ENCODE measurements at regions not wholly inside any gene's neighbourhood (a gene's known extent, or its start where the extent isn't known, plus 50 kb on each side); places are given as distances from the start of the nearest gene placed in this dataset.

DNA sequence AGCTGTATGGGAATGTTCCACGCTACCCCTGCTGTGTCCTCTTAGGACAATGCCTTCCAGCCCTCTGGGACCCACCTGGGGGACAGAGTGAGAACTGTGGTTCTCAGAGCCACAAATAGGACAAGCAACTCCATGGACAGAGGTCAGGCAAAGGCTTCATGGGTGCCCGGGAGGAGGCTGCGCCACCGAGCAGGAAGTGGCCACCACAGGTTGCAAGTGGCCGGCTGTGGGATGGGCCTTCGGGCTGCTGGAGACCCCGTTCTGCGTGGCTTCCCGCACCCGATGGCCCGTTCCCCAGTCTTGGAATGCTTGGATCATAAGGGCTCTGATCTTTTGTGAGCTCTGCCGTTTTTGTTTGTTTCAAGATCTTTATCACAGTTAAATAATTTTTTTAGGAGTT is 118.8 kb downstream of the BOD1 start:
- H2AFZ ChIP-seq (ENCODE audit: low read length) = no peak overlapping the region
- H2BK15ac ChIP-seq (ENCODE audit: low read length) = peak overlapping the region; percentile 60
- H3K14ac ChIP-seq (ENCODE audit: low read length) = no peak overlapping the region
- H3K79me1 ChIP-seq (ENCODE audit: low read depth, low read length) = no peaks in the 10 kb centered on the region
- H3K23ac ChIP-seq (ENCODE audit: low read depth, low read length, poor library complexity) = no peak overlapping the region
- no peak overlapping the region for H4K8ac ChIP-seq (ENCODE audit: low read depth, low read length)
- H3K4me3 ChIP-seq (ENCODE audit: low read length in 2 of 2) = no peak overlapping the region
- no peak overlapping the region for H2BK5ac ChIP-seq (ENCODE audit: low read length)
- peaks cover 0 to 13% of the 10 kb centered on the region in 2 donors for H3K4me1 ChIP-seq (ENCODE audit: control insufficient read depth in 2 of 2, insufficient read depth in 1 of 2, low read depth in 1 of 2, low read length in 2 of 2)
- H3K18ac ChIP-seq (ENCODE audit: low read length) = peak overlapping the region; percentile 75
- peaks cover 0 to 16% (median 0%) of the 10 kb centered on the region in 3 experiments for H3K27me3 ChIP-seq (ENCODE audit: control insufficient read depth in 3 of 3, insufficient read depth in 3 of 3, low read depth in 1 of 3, low read length in 3 of 3)
- no CpG with 5 or more reads among the region's 12 CpGs for WGBS, 2 donors (ENCODE audit: extremely low coverage in 2 of 2, insufficient read length in 2 of 2, insufficient replicate concordance in 1 of 2)
- H2BK12ac ChIP-seq (ENCODE audit: low read length) = peak overlapping the region; percentile 18
- H2AK5ac ChIP-seq (ENCODE audit: low read depth, low read length) = no peak overlapping the region
- DNase-seq (ENCODE audit: low spot score) = no peak
- no peak overlapping the region for H2BK120ac ChIP-seq (ENCODE audit: low read depth, low read length)
- H3K4ac ChIP-seq (ENCODE audit: low read length) = no peak overlapping the region
- H4K91ac ChIP-seq (ENCODE audit: low read depth, low read length, poor library complexity) = peak overlapping the region; percentile 18
- no peak overlapping the region for H3K27ac ChIP-seq (replicated peaks; ENCODE audit: low read length)
- H3K9me3 ChIP-seq (replicated peaks in 1 of 2; ENCODE audit: control insufficient read depth in 2 of 2, insufficient read depth in 1 of 2, low read depth in 1 of 2, low read length in 2 of 2) = no peaks in the 10 kb centered on the region
- H3K36me3 ChIP-seq (replicated peaks in 1 of 2; ENCODE audit: control insufficient read depth in 2 of 2, insufficient read depth in 2 of 2, low read length in 2 of 2) = no peaks in the 10 kb centered on the region
- no peak overlapping the region for H3K9ac ChIP-seq (ENCODE audit: low read depth, low read length, poor library complexity)
- H3K4me2 ChIP-seq (ENCODE audit: insufficient read depth, low read length, poor library complexity, severe bottlenecking) = no peak overlapping the region

DNA sequence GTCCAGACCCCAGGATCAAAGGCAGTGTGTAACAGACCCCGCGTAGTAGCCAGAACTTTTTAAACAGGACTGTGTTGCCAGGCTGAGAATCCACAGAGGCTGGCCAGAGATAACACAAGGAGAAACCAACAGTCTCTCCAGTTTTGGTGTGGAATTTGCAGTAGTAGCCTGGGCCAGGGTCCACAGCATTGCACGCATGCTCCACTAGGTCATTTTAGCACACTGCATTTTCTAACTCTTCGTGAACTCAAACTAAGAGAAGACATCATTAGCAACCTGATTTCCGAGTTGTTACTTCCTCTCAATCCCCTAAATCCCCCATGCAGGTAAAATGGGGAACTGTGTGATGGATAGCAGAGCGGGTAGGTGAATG is 119.6 kb downstream of the BOD1 start:
- peaks cover 0 to 16% (median 0%) of the 10 kb centered on the region in 3 experiments for H3K27me3 ChIP-seq (ENCODE audit: control insufficient read depth in 3 of 3, insufficient read depth in 3 of 3, low read depth in 1 of 3, low read length in 3 of 3)
- H3K23ac ChIP-seq (ENCODE audit: low read depth, low read length, poor library complexity) = no peak overlapping the region
- H2BK5ac ChIP-seq (ENCODE audit: low read length) = no peak overlapping the region
- H2AK5ac ChIP-seq (ENCODE audit: low read depth, low read length) = no peak overlapping the region
- no peak overlapping the region for H3K18ac ChIP-seq (ENCODE audit: low read length)
- H4K91ac ChIP-seq (ENCODE audit: low read depth, low read length, poor library complexity) = no peak overlapping the region
- H2BK12ac ChIP-seq (ENCODE audit: low read length) = no peak overlapping the region
- no peak overlapping the region for H3K14ac ChIP-seq (ENCODE audit: low read length)
- no peak overlapping the region for H3K27ac ChIP-seq (replicated peaks; ENCODE audit: low read length)
- no peak overlapping the region for H3K4me2 ChIP-seq (ENCODE audit: insufficient read depth, low read length, poor library complexity, severe bottlenecking)
- H3K36me3 ChIP-seq (replicated peaks in 1 of 2; ENCODE audit: control insufficient read depth in 2 of 2, insufficient read depth in 2 of 2, low read length in 2 of 2) = no peaks in the 10 kb centered on the region
- H2AFZ ChIP-seq (ENCODE audit: low read length) = no peak overlapping the region
- H2BK120ac ChIP-seq (ENCODE audit: low read depth, low read length) = no peak overlapping the region
- H3K79me1 ChIP-seq (ENCODE audit: low read depth, low read length) = no peaks in the 10 kb centered on the region
- no peaks in the 10 kb centered on the region for H3K9me3 ChIP-seq (replicated peaks in 1 of 2; ENCODE audit: control insufficient read depth in 2 of 2, insufficient read depth in 1 of 2, low read depth in 1 of 2, low read length in 2 of 2)
- no peak overlapping the region for H3K9ac ChIP-seq (ENCODE audit: low read depth, low read length, poor library complexity)
- no peak overlapping the region for H3K4ac ChIP-seq (ENCODE audit: low read length)
- H3K4me1 ChIP-seq (ENCODE audit: control insufficient read depth in 2 of 2, insufficient read depth in 1 of 2, low read depth in 1 of 2, low read length in 2 of 2) = peaks cover 0 to 13% of the 10 kb centered on the region in 2 donors
- no peak overlapping the region for H2BK15ac ChIP-seq (ENCODE audit: low read length)
- no peak overlapping the region for H4K8ac ChIP-seq (ENCODE audit: low read depth, low read length)
- H3K4me3 ChIP-seq (ENCODE audit: low read length in 2 of 2) = no peak overlapping the region
- no peak for DNase-seq (ENCODE audit: low spot score)
- no CpG with 5 or more reads among the region's 6 CpGs for WGBS, 2 donors (ENCODE audit: extremely low coverage in 2 of 2, insufficient read length in 2 of 2, insufficient replicate concordance in 1 of 2)

DNA sequence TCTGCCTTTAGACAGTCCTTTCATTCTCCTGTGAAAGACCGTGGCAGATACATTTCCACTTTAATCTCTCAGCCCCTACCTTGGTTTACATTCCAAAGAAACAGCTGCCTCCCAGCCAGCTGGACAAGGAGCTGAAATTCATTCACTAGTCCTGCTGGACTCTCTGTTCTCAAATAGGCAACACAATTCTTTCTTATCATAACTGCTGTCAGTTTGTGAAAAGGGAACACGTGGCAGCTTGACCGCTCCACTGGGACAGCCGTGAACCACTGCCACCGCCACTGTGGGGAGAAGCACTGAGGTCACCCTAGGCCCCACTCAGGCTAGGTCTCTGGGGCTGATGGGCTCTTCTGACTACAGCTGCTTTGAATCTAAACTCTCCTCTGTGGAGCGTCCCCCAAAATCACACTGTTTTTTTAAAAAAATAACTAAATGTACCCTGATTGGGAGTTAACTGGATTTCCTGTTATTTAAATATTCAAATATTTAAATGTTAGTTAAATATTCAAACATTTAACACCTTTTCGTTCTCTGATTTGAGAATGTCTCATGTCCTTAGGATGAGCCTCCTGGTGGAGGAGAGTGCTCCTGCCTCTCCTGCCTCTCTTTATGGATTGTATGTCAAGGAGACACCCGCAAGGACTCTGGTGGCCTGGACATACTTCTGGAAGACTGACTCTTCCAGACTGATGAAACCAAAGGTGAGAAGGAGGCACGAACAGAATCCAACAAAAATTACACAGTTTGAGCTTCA is 120.1 kb downstream of the BOD1 start:
- no peak overlapping the region for H2BK12ac ChIP-seq (ENCODE audit: low read length)
- no peaks in the 10 kb centered on the region for H3K36me3 ChIP-seq (replicated peaks in 1 of 2; ENCODE audit: control insufficient read depth in 2 of 2, insufficient read depth in 2 of 2, low read length in 2 of 2)
- no peak overlapping the region for H3K4me3 ChIP-seq (ENCODE audit: low read length in 2 of 2)
- no peak overlapping the region for H2BK15ac ChIP-seq (ENCODE audit: low read length)
- H3K27me3 ChIP-seq (ENCODE audit: control insufficient read depth in 3 of 3, insufficient read depth in 3 of 3, low read depth in 1 of 3, low read length in 3 of 3) = peaks cover 0 to 13% (median 0%) of the 10 kb centered on the region in 3 experiments
- DNase-seq (ENCODE audit: low spot score) = no peak
- no peak overlapping the region for H2AFZ ChIP-seq (ENCODE audit: low read length)
- H3K4me2 ChIP-seq (ENCODE audit: insufficient read depth, low read length, poor library complexity, severe bottlenecking) = no peak overlapping the region
- no peak overlapping the region for H2BK5ac ChIP-seq (ENCODE audit: low read length)
- H3K4me1 ChIP-seq (ENCODE audit: control insufficient read depth in 2 of 2, insufficient read depth in 1 of 2, low read depth in 1 of 2, low read length in 2 of 2) = peaks cover 0 to 13% of the 10 kb centered on the region in 2 donors
- no CpG with 5 or more reads among the region's 9 CpGs for WGBS, 2 donors (ENCODE audit: extremely low coverage in 2 of 2, insufficient read length in 2 of 2, insufficient replicate concordance in 1 of 2)
- no peak overlapping the region for H3K4ac ChIP-seq (ENCODE audit: low read length)
- no peak overlapping the region for H3K27ac ChIP-seq (replicated peaks; ENCODE audit: low read length)
- H4K91ac ChIP-seq (ENCODE audit: low read depth, low read length, poor library complexity) = no peak overlapping the region
- no peak overlapping the region for H3K23ac ChIP-seq (ENCODE audit: low read depth, low read length, poor library complexity)
- H4K8ac ChIP-seq (ENCODE audit: low read depth, low read length) = no peak overlapping the region
- no peak overlapping the region for H3K18ac ChIP-seq (ENCODE audit: low read length)
- H2AK5ac ChIP-seq (ENCODE audit: low read depth, low read length) = no peak overlapping the region
- no peaks in the 10 kb centered on the region for H3K9me3 ChIP-seq (replicated peaks in 1 of 2; ENCODE audit: control insufficient read depth in 2 of 2, insufficient read depth in 1 of 2, low read depth in 1 of 2, low read length in 2 of 2)
- no peak overlapping the region for H3K9ac ChIP-seq (ENCODE audit: low read depth, low read length, poor library complexity)
- no peak overlapping the region for H2BK120ac ChIP-seq (ENCODE audit: low read depth, low read length)
- no peaks in the 10 kb centered on the region for H3K79me1 ChIP-seq (ENCODE audit: low read depth, low read length)
- no peak overlapping the region for H3K14ac ChIP-seq (ENCODE audit: low read length)

DNA sequence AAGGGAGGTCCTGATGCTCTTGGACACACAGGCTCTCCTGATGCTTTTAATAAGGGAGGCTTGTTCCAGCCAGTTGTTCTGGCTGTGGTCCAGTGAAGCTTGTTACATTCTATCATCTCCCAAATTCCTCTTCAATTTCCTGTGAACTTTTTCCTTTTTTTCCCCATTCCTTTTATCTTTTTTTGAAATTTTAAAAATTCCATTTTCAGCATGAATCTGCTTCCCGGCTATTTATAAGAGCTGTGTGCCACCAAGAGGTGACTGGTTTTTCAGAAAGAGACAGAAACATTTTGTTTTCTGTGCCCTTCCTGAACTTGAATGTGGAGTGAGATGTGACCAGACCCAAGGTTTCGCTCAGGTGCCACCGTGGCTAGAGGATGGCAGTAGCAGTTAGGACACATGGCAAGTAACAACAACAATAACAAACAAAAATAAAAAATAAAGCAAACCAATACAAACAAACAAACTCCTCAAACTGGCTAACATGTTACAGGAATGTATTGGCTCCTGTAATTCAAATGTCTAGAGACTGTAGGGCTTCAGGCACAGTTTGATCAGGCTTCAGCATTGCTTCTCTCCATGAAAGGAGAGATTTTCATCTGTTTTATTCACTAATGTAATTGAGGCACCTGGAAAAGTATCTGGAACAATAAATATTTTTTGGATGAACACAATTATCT is 121.1 kb downstream of the BOD1 start:
- Histone ChIP-seq H2AFZ (ENCODE audit: low read length) (no peak overlapping the region), H3K9me3 (replicated peaks in 1 of 2; ENCODE audit: control insufficient read depth in 2 of 2, insufficient read depth in 1 of 2, low read depth in 1 of 2, low read length in 2 of 2) (no peaks in the 10 kb centered on the region), H4K8ac (ENCODE audit: low read depth, low read length) (no peak overlapping the region), H3K27ac (replicated peaks; ENCODE audit: low read length) (no peak overlapping the region), H3K18ac (ENCODE audit: low read length) (no peak overlapping the region), H3K79me1 (ENCODE audit: low read depth, low read length) (no peaks in the 10 kb centered on the region), H3K36me3 (replicated peaks in 1 of 2; ENCODE audit: control insufficient read depth in 2 of 2, insufficient read depth in 2 of 2, low read length in 2 of 2) (no peaks in the 10 kb centered on the region), H3K4ac (ENCODE audit: low read length) (no peak overlapping the region), H4K91ac (ENCODE audit: low read depth, low read length, poor library complexity) (no peak overlapping the region), H3K4me3 (ENCODE audit: low read length in 2 of 2) (no peak overlapping the region), H2BK120ac (ENCODE audit: low read depth, low read length) (no peak overlapping the region), H3K4me2 (ENCODE audit: insufficient read depth, low read length, poor library complexity, severe bottlenecking) (no peak overlapping the region), H3K4me1 (ENCODE audit: control insufficient read depth in 2 of 2, insufficient read depth in 1 of 2, low read depth in 1 of 2, low read length in 2 of 2) (peaks cover 0 to 13% of the 10 kb centered on the region in 2 donors), H2BK5ac (ENCODE audit: low read length) (no peak overlapping the region), H3K14ac (ENCODE audit: low read length) (no peak overlapping the region), H3K27me3 (ENCODE audit: control insufficient read depth in 3 of 3, insufficient read depth in 3 of 3, low read depth in 1 of 3, low read length in 3 of 3) (peaks cover 0 to 14% (median 0%) of the 10 kb centered on the region in 3 experiments), H3K23ac (ENCODE audit: low read depth, low read length, poor library complexity) (no peak overlapping the region), H2BK12ac (ENCODE audit: low read length) (no peak overlapping the region), H2AK5ac (ENCODE audit: low read depth, low read length) (no peak overlapping the region), H3K9ac (ENCODE audit: low read depth, low read length, poor library complexity) (no peak overlapping the region), H2BK15ac (ENCODE audit: low read length) (no peak overlapping the region)
- DNase-seq (ENCODE audit: low spot score) = no peak
- no CpG with 5 or more reads among the region's 3 CpGs for WGBS, 2 donors (ENCODE audit: extremely low coverage in 2 of 2, insufficient read length in 2 of 2, insufficient replicate concordance in 1 of 2)

Measured in neuronal stem cell (in vitro differentiated cells).